GM12873 (cell line): ENCODE measurements at regions not wholly inside any gene's neighbourhood (a gene's known extent, or its start where the extent isn't known, plus 50 kb on each side); places are given as distances from the start of the nearest gene placed in this dataset.

Experiments used
- CTCF ChIP-seq: IDR thresholded peaks from 2 replicates; pipeline ENCODE4 v1.5.1; 2012; ENCODE audit warnings: low read depth, mild to moderate bottlenecking, moderate library complexity, low read length, control low read depth; ENCODE audit not compliant: insufficient read depth; ENCODE audit errors: missing control alignments

GRCh38 chr11:19577976-19578619 lies 134.5 kb upstream of the NAV2 start:
- no peak for TF ChIP-seq CTCF

DNA sequence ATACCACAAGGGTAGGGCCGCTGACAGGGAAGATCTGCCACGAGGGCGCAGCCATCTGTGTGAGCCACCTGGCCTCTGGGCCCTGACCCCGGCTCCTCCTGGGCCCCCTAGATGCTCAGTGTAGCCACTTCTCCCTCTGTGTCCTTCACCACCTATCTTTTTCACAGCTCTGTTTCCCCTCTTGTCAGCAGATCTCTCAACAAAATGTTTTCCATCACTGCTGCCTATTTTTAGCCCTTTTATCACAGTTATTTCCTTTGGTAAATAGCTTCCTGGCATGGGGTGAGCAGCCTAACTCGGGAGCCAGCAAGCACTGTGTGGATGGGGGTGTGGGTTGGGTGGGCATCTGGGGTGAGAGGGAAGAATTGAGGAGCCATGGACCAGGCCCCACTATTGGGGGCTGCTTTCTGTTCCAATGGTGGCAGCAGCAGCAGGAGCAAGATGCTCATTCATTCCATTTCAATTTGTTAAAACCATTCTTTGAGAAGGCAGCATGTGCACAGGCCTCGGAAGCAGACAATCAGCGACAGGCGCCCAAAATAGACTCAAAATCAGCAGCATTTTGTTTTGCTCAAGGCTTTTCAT lies 135.2 kb upstream of the NAV2 start:
- TF ChIP-seq CTCF = no peak

DNA sequence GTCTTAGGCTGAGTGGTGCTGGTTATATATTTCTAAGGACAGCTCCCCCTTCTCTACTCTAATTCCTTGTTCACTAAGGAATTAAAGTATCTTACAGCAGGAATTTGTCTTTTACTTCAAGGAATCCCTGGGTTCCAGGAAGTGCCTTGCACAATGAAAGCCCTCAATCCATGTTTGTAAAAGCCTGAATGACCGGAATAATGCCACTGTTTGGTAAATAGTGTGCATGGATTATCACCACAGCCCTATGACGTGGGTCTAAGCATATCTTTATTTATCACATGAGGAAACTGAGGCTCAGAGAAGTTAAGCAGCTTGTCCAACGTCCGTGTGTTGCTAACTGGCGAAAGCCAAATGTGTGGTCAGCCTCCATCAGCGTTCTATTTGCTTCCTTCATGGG lies 135.7 kb upstream of the NAV2 start:
- TF ChIP-seq CTCF = no peak

- TF ChIP-seq CTCF = no peak
Observed at GRCh38 chr11:19576054-19576453, 136.6 kb upstream of the NAV2 start.

- TF ChIP-seq CTCF = no peak
Observed at GRCh38 chr11:19574916-19575315, 137.7 kb upstream of the NAV2 start.

GRCh38 chr11:19573666-19574065 lies 139.0 kb upstream of the NAV2 start:
- no peak for TF ChIP-seq CTCF

DNA sequence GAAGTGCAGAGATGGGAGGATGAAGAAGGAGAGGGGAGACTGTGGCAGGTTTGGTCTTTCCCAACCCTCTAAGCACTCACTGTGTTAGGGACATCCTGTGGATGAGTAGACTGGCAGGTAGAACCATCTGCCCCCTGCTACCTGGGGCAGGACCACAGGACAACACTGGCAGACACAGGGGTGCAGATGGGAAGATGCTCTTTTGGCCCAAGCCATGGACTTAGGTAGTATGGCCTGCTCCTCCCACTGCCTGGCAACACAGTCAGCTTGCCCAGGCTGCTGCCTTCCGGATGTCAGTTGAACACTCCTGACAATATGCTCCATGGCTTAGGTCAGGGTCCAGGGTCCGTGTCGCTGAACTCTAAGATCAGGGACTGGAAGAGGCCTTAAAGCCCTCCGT lies 140.7 kb upstream of the NAV2 start:
- no peak for TF ChIP-seq CTCF
